HG02588 (cell line): ENCODE measurements at regions not wholly inside any gene's neighbourhood (a gene's known extent, or its start where the extent isn't known, plus 50 kb on each side); places are given as distances from the start of the nearest gene placed in this dataset.
"Not testable (repeated sequence)": the region's sequence is repeated elsewhere in the genome, so short reads cannot be mapped to it uniquely, and the experiment has no call there.

Experiments used
- ATAC-seq: cut with Tn5 transposase; IDR thresholded peaks from one replicate; pipeline ENCODE4 v1.9.1; 2021; ENCODE audit warnings: mild to moderate bottlenecking, moderate library complexity; ENCODE audit not compliant: unreplicated experiment

DNA sequence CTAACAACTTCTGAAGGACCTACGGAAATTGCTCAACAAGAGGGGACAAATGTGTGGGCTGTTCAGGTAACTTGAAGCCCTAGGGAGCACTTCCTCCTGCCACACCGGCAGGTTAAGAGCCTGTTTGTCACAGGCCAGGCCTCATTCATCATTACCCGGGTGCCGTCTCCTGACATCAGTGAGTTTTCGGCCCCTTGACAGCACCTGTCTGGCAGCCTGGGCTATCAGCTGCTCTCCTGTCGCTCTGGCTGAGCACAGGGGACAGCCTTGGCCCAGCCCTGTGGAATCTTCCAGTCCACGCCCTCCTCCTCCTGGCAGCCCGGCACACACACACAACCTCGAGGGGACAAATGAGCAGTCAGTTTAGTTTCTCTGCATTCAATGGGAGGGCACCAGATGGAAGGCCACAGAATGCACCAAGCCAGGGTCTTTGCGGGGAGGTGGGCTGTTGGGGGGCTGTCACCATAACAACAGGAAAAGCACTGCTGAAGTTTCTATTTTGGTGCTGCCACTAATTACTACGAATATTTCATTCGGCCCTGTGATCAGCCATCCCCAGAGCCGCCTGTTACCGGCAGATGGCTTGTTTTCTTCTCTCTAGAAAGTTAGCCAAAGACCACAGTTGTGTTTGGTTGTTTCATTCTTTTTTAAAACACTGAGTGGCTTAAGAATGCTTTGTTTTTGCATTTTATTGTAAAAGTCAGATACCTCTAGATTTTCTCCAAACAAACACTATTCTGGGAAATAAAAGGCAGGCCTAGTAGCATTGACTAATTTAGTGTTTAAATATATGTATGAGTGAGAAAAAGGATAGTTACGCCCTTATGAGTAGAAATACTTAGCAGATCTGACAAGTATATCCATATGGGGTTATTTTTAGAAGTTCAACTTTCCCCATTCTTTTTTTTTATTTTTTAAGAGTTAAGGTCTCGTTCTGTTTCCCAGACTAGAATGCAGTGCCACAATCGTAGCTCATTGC, 189.9 kb upstream of the NDUFV2 start:
- ATAC-seq = no peak

DNA sequence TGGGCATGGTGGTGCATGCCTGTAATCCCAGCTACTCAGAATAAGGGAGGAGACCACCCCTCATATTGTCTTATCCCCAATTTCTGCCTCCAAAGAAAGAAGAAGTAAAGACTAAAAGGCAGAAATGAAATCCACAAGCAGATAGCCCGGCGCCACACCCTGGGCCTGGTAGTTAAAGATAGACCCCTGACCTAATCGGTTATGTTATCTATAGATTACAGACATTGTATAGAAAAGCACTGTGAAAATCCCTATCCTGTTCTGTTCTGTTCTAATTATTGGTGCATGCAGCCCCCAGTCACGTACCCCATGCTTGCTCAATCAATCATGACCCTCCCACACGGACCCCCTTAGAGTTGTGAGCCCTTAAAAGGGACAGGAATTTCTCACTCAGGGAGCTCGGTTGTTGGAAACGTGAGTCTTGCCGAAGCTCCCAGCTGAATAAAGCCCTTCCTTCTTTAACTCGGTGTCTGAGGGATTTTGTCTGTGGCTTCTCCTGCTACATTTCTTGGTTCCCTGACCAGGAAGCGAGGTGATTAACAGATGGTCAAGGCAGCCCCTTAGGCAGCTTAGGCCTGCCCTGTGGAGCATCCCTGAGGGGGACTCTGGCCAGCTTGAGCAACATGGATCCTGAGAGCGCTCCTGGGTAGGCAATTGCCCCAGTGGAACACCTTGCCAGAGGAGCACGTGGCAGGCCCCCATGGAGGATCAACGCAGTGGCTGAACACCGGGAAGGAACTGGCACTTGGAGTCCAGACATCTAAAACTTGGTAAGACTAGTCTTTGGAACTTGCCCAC, 188.7 kb upstream of the NDUFV2 start:
- not testable (repeated sequence) for ATAC-seq

DNA sequence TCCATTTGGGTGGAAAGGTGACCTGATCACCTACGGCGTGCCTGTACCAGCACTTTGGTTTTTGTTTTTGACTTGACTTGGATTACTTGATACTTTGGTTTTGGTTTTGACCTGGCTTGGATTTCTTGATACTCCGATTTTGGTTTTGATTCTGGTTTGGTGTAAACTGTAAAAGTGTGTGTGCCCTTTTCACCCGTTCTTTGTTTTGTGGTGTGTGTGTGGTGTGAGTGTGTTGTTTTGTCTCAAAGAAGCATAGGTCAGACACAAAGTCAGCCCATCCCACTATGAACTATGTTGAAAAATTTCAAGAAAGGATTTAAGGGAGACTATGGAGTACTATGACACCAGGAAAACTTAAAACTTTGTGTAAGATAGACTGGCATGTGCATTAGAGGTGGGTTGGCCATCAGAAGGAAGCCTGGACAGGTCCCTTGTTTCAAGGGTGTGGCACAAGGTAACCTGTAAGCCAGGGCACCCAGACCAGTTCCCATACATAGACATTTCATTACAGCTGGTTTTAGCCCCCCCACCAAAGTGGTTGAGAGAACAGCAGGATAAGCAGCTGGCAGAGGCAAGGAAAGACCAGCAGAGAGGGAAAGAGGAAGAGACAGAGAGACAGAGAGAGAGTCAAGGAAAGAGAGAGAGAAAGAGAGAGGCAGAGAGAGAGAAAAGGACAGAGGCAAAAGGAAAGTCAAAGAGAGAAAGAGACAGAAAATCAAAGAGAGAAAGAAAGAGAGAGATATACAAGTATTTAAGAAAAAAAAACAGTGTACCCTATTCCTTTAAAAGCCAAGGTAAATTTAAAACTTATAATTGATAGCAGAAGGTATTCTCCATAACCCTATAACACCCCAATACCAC, 187.9 kb upstream of the NDUFV2 start:
- not testable (repeated sequence) for ATAC-seq

DNA sequence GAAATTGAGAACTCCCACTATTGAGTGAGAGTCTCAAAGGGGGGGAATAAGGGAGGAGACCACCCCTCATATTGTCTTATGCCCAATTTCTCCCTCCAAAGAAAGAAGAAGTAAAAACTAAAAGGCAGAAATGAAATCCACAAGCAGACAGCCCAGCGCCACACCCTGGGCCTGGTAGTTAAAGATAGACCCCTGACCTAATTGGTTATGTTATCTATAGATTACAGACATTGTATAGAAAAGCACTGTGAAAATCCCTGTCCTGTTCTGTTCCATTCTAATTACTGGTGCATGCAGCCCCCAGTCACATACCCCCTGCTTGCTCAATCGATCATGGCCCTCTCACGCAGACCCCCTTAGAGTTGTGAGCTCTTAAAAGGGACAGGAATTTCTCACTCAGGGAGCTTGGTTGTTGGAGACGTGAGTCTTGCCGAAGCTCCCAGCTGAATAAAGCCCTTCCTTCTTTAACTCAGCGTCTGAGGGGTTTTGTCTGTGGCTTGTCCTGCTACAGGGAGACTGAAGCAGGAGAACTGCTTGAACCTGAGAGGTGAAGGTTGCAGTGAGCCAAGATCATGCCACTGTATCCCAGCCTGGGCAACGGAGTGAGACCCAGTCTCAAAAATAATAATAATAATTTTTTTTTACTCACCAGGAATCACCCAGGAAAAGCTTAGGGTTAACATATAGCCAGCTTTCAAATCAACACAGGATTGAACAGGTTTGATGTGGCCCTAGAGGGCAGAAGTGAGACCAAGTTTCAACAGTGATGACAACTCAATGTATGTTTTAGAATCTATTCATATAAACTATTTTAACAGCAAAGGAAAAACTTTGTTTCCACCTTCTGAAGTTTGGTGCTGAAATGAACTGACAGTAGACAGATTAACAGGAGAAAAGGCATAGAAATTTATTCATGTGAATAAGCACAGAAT, 181.4 kb upstream of the NDUFV2 start:
- not testable (repeated sequence) for ATAC-seq

DNA sequence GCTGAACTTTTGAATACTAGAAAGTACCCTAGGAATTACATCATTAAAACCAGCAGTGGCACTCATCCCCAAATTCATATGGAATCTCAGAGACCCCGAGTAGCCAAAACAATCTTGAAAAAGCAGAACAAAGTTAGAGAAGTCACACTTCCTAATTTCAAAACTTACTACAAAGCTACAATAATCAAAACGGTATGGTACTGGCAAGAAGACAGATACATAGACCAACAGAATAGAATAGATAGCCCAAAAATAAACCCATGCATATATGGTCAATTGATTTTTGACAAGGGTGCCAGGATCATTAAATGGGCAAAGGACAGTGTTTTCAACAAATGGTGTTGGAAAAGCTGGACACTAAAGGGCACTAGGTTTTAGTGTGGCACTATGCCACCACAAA, 176.0 kb upstream of the NDUFV2 start:
- ATAC-seq = no peak

DNA sequence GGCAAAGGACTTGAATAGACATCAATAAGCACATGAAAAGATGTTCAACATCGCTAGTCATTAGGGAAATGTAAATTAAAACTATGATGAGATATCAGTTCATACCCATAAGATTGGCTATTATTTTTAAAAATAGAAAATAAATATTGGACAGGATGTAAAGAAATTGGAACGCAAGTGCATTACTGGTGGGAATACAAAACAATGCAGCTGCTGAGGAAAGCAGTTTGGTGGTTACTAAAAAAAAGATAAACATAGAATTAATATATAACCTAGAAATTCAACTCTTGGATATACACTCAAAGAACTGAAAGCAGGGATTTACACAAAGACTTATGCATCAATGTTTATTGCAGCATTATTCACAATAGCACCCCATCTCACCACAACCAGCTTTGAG, 174.5 kb upstream of the NDUFV2 start:
- no peak for ATAC-seq

DNA sequence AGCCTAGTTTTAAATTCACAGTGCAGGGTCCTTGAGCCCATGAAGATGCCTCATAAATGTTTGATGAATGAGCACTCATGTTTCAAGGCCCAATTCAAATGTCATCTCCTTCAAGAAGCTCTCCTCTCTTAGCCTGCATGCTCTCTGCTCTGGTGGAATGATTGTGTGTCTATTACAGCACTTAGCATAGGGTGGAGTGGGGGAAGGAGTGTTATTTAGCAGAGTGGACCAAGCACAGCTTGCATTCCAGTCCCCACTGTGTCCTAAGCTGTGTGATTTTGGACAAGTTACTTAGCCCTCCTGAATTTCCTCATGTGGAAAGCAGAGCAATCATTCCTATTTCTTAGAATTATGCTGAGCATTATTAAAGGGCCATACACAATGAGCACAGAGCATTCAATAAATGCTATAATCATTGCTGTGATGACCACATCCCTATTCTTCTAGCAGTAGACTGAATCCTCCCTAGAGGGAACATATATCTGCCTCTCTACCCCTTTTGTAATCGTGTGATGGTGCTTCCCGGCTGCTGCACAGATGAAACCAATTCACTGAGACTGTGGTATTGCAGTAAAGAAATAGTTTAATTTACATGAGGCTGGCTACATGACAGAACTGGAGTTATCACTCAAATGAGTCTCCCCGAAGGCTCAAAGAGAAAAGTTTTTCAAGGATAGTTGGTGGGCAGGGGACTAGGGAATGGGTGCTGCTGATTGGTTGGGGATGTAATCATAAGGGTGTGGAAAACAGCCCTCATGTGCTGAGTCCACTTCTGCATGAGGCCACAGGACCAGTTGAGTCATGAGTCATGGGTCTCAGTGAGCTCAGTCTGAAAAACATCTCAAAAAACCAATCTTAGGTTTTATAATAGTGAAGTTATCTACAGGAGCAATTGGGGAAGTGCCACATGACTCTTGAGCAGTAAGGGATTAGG, 173.4 kb upstream of the NDUFV2 start:
- no peak for ATAC-seq

DNA sequence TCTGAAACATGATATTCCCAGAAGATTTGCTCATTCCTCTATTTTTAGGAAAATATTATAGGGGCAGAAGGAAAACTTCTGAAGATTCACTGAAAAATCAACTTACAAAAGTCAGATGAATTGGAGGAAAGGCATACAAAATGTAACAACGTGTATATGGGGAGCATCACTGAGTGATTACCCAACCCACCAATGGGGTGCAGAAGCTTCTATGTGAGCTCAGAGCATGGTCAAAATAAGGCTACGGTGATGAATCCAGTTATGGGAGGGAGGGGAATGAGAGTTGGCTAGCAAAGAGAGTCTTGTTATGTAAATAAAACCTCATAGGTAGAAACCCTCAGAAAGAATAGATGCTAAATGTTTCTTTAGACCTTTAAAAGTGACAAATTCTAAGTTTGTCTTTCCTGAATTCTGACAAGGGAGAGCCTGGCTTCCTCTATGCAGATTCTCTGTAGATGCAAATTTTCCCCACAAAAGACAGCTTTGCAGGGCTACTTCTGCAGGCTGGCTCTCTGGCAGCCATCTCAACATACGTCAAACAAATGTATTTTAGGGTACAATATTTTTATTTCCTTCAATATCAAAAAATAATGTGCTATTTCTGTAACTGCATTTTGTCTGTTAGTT, 171.4 kb upstream of the NDUFV2 start:
- no peak for ATAC-seq

DNA sequence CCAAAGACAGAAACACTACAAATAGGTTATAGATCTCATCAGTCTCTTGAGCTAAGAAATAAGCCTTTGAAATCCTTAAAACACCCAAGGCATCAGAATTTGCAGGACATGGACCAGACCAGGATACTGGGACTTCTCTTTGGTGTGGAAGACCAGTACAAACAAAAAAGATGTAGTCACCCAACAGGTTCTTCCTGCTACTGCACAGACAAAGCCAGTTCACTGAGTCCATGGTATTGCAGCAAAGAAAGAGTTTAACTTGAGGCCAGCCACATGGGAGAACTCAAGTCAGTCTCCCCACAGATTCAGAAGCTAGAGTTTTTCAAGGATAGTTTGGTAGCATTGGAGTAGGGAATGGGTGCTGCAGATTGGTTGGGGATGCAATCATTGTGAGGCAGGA, 169.6 kb upstream of the NDUFV2 start:
- ATAC-seq = no peak

DNA sequence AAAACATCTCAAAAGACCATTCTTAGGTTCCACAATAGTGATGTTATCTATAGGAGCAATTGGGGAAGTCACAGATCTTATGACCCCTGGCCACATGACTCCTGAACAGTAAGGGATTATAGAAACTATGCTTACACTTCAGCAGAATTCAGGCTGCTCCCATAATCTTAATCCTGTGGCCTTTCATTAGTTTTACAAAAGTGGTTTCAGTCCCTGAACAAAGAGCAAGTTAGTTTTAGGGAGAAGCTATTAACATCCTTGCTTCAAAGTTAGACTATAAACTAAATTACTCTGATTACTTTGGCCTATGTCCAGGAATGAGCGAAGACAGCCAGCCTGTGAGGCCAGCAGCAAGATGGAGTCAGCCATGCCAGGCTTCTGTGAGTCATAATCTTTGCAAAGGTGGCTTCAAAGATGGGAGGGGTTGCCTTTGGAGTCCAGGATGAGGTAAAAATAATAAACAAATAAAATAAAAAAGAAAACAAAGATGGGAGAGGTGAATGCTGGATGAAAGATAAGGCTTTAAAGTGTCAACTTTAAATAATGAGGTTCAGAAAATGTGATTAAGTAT, 168.7 kb upstream of the NDUFV2 start:
- ATAC-seq = no peak

DNA sequence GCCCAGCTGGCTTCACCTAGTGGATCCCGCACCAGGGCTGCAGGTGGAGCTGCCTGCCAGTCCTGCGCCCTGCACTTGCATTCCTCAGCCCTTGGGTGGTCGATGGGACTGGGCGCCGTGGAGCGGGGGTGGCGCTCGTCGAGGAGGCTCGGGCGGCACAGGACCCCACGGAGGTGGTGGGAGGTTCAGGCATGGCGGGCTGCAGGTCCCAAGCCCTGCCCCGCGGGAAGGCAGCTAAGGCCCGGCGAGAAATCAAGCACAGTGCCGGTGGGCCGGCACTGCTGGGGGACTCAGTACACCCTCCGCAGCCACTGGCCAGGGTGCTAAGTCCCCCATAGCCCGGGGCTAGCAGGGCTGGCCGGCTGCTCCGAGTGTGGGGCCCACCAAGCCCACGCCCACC, 167.2 kb upstream of the NDUFV2 start:
- ATAC-seq = not testable (repeated sequence)

DNA sequence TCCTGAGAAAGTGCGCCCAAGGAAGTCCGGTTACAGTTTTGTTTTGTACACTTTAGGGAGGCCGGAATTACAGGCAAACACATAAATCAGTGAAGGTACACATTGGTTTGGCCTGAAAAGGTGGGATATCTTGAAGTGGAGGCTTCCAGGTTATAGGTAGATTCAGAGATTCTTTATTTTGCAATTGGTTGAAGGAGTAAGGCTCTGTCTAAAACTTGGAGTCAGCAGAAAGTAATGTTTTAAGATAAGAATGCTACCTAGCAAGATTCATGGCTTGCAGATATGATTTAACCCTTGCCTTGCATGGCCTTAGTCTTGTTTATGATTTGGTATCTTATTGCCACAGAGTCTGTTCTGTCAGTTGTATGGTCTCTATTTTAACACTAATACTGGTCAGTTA, 165.9 kb upstream of the NDUFV2 start:
- no peak for ATAC-seq

DNA sequence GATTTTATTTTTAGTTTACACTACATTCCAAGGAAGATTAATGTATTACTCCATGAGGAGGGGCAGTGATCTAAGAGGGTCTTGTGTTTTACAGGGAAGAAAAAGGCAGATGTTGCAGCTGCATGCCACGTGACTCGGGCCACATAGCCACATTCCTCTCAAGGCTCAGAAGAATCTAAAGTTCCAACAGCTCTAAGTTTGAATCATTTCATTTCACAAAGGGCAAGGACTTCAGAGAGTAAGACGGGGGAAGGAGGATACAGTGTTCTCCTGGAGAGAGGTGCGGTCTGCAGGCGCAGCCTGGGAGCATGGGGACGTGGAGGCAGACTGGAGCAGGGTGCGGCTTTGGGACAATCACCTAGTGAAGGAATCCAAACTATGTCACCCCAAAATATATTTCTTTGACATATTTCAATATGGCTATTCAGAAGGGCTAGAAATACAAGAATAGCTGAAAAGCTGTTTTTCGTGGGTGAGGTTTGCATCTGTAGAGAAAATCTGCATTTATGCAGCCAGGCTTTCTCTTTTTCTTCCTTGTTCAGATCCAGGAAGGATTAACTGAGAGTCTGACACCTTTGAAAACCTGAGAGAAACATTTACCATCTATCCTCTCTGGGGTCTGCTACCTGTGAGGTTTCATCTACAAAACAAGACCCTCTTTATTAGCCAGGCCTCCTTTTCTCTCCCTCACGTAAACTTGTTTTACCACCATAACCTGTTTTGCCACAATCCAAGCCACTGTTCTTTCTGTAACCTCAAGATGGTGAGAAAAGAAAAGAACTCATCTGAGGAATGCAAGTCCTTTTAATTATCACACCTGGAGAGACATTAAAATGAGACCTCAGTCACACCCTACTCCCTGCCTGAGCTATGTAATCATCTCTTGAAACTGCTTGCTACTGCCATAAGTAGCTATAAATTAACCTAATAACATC, 165.1 kb upstream of the NDUFV2 start:
- no peak for ATAC-seq

DNA sequence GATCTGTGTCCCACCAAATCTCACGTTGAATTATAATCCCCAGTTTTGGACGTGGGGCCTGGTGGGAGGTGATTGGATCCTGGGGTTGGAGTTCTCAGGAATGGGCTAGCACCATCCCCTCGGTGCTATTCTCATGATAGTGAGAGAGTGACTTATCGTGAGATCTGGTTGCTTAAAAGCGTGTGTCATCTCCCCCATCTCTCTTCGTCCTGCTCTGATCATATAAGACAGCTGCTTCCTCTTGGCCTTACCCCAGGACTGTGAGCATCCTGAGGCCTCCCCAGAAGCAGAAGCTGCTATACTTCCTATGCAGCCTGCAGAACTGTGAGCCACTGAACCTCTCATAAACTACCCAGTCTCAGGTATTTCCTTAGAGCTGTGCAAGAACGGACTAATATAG, 163.7 kb upstream of the NDUFV2 start:
- ATAC-seq = no peak

DNA sequence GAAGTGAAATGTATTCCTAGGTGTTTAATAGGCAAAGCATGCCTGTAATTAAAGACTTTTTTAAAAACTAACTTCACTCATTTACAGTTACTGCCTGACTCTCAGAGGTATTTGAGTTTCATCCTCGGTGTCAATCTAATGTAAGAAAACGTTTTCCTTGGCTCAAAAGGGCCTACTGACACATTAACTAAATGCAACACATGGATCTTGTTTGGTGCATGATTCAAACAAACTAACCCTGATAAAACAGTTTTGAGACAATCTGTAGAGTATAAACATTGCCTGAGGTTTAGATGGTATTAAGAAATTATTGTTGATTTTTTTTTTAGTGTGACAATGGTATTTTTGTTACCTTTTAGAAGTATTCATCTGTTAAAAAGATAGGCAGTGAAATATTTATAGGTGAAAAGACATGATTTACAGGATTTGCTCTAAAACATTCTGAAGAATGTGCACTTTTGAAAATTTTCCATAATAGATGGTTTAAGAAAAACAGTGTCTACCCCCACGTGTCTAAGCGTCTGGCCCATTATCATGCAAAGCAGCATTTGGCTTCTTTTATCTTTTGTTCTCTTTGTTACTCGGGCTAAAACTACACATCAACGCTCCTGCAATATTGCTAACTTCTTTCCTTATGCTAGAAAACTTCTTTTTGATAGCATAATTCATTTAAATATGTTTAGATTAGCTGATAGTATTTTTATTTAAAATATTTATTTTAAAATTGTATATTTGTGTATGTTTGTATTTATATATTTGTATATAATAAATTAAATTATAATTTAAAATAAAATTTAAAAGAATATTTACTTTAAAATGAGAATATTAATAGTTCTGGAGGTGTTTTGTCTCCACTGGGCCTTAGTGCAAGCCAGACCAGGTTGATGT, 160.2 kb upstream of the NDUFV2 start:
- ATAC-seq = no peak
